BLaER1 treated with 17β-estradiol and CSF1 and Interleukin-3, amounts not matched to agents 10 nM and 100 nM (cell line): ENCODE measurements at regions not wholly inside any gene's neighbourhood (a gene's known extent, or its start where the extent isn't known, plus 50 kb on each side); places are given as distances from the start of the nearest gene placed in this dataset.
A peak's percentile ranks its signal among the peaks of the same experiment; 100 is the strongest.
"Not testable (repeated sequence)": the region's sequence is repeated elsewhere in the genome, so short reads cannot be mapped to it uniquely, and the experiment has no call there.

Source experiments
- H3K27ac ChIP-seq, 11 experiments: shearing (Covaris generic); formaldehyde crosslinking; 2 replicates each; pipeline ENCODE4 v1.8.1; 2022
- H3K27me3 ChIP-seq, 11 experiments: shearing (Covaris generic); formaldehyde crosslinking; 2 replicates each; pipeline ENCODE4 v1.8.1; 2022
- H3K36me3 ChIP-seq, 11 experiments: shearing (Covaris generic); formaldehyde crosslinking; 2 replicates each; pipeline ENCODE4 v1.8.1; 2022
- H3K4me1 ChIP-seq, 10 experiments: shearing (Covaris generic); formaldehyde crosslinking; 2 replicates each; pipeline ENCODE4 v1.8.1; 2022
- H3K4me2 ChIP-seq, 11 experiments: shearing (Covaris generic); formaldehyde crosslinking; 2 replicates each; pipeline ENCODE4 v1.8.1; 2022
- H3K4me3 ChIP-seq, 10 experiments: shearing (Covaris generic); formaldehyde crosslinking; 2 replicates each; pipeline ENCODE4 v1.8.1; 2022
- H3K9ac ChIP-seq, 11 experiments: shearing (Covaris generic); formaldehyde crosslinking; 2 replicates each; pipeline ENCODE4 v1.8.1; 2022
- H3K9me3 ChIP-seq, 11 experiments: shearing (Covaris generic); formaldehyde crosslinking; replicated peaks in 1 of 11; 2 replicates each; pipeline ENCODE4 v1.8.1; 2022
- H4K20me1 ChIP-seq, 11 experiments: shearing (Covaris generic); formaldehyde crosslinking; 2 replicates each; pipeline ENCODE4 v1.8.1; 2022
- Cebpa-rat ChIP-seq, 11 experiments: shearing (Covaris generic); IDR thresholded peaks; 2 replicates each; pipeline ENCODE4 v1.8.1; 2022

DNA sequence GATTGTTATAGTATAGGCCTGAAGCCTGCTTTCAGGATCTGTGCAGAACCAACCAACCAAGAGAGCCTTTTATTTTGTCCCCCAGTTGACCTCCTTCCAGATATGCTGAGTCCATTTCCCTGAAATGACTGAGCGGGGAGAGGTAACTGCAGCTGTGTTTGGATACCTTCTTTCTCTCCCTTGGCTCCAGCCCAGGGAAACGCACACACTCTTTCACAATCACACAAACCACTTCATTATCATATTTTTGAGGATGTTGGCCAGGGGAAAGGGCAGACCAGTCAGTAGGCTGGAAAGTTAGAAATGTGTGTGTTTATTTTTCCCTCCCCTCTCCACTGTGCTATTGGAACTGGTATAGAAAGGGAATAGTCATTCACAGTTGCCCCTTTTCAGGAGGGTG is 417.7 kb upstream of the TBL1XR1 start:
- peak; percentile 43 to 89 (median 61); a peak in 16 of 22 replicates for TF ChIP-seq Cebpa-rat (IDR thresholded peaks at IDR 0.05)
- Histone ChIP-seq H3K9ac (peak overlapping the region in 5 of 11 experiments; percentile 41 to 66 (median 62); a peak in 7 of 22 replicates), H3K4me1 (peaks cover 5 to 59% (median 31%) of the 10 kb centered on the region in 10 experiments; a peak in 18 of 20 replicates), H4K20me1 (no peaks in the 10 kb centered on the region), H3K27me3 (no peaks in the 10 kb centered on the region), H3K36me3 (peaks cover 0 to 5% (median 0%) of the 10 kb centered on the region in 11 experiments; a peak in 1 of 22 replicates), H3K4me3 (no peak overlapping the region), H3K4me2 (peak overlapping the region; percentile 23 to 86 (median 70); a peak in 21 of 22 replicates), H3K9me3 (peaks cover 0 to 72% (median 33%) of the 10 kb centered on the region in 11 experiments; a peak in 18 of 22 replicates), H3K27ac (peak overlapping the region in 8 of 11 experiments; percentile 11 to 85 (median 72); a peak in 13 of 22 replicates)

DNA sequence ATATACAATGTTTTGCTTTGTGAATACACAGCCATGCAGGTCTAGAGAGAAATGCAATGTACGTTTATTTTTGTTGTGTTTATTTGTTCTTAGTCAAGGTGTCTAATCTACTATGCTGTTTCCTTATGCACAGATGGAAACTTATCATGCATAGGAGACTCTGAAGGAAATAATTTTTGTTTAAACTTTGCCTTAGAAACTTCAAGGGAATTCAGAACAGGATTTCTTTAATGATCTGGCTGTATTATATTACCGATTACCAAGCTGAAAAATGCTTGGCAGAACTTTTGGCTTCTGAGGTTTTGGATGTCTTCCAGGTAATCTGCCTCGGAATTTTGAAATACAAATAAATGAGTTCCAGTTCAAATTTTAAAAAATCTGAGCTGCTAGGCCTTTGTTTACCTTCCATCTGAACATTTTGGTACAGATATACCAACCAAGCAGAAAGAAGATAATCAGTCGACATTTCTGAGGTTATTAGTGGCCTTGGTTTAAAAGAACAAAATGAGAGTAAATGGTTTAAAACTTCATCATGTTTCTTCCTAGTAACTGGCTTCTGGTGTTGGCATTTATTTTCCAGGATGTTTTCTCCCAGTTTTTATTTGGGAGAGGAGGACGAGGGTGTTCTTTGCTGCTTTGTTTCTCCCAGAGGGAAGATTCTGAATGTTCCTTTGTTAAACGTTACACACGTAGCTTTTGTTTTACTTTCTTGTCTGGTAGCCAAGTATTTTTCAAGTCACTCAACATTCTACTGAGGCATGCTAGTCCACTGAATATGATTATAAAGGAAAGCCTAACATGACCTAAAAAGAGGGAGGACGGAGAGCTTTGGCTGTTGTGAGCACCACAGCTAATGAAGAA is 421.8 kb upstream of the TBL1XR1 start:
- Histone ChIP-seq H3K9me3 (peaks cover 0 to 75% (median 33%) of the 10 kb centered on the region in 11 experiments; a peak in 17 of 22 replicates), H3K4me3 (no peak overlapping the region), H4K20me1 (no peaks in the 10 kb centered on the region), H3K4me2 (peak overlapping the region in 4 of 11 experiments; percentile 1 to 28 (median 14); a peak in 4 of 22 replicates), H3K27me3 (no peaks in the 10 kb centered on the region), H3K9ac (no peak overlapping the region), H3K4me1 (peaks cover 19 to 62% (median 34%) of the 10 kb centered on the region in 10 experiments), H3K27ac (peak overlapping the region in 2 of 11 experiments; percentile 6 to 13; a peak in 2 of 22 replicates), H3K36me3 (peaks cover 0 to under 1% (median 0%) of the 10 kb centered on the region in 11 experiments; a peak in 1 of 22 replicates)
- TF ChIP-seq Cebpa-rat (IDR thresholded peaks at IDR 0.05) = no peak

DNA sequence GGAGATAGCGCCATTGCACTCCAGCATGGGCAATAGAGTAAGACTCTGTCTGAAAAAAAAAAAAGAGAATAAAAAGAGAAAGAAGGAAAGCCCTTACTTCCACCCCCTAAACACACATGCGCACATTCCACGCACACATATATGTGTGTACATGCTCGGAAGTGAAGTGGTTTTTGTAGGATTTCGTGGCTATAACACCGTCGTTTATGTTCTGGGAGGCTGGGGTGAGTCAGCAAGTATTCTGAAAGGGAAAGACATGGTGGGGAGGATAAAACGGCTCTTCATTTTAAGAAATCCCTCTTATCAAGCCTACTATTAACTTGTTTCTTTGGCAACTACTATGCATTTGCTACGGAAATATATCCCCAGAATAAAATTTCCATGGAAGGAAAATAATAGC is 422.8 kb upstream of the TBL1XR1 start:
- Histone ChIP-seq H3K9ac (no peak overlapping the region), H3K27ac (no peak overlapping the region), H3K4me1 (peaks cover 25 to 58% (median 32%) of the 10 kb centered on the region in 10 experiments), H3K4me2 (no peak overlapping the region; a peak in 1 of 22 replicates), H3K27me3 (no peaks in the 10 kb centered on the region), H4K20me1 (no peaks in the 10 kb centered on the region), H3K36me3 (peaks cover 0 to 9% (median 0%) of the 10 kb centered on the region in 11 experiments; a peak in 4 of 22 replicates), H3K9me3 (peaks cover 7 to 78% (median 39%) of the 10 kb centered on the region in 11 experiments; a peak in 20 of 22 replicates), H3K4me3 (no peak overlapping the region)
- no peak for TF ChIP-seq Cebpa-rat (IDR thresholded peaks at IDR 0.05)

DNA sequence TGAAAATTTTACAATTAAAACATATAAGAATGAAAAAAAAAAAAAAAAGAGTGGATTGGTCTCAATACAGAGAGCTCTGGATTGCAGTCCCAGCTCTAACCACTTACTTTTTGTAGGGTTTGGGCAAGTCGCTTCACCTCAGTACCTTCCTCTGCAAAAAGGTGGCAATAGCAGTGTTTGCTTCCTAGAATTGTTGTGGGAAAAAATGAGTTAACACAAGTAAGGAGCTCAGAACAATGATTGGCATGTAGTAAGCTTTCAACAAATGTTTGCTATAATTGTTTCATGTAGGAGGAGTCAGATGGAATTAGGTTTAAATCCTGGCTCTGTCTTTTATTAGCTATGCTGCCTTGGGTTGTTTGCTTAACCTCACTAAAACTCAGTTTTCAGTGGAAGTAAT is 425.2 kb upstream of the TBL1XR1 start:
- Histone ChIP-seq H3K27me3 (no peaks in the 10 kb centered on the region), H3K4me1 (peaks cover 14 to 39% (median 23%) of the 10 kb centered on the region in 10 experiments; a peak in 19 of 20 replicates), H3K36me3 (peaks cover 0 to 20% (median 0%) of the 10 kb centered on the region in 11 experiments; a peak in 5 of 22 replicates), H3K9me3 (peaks cover 29 to 92% (median 51%) of the 10 kb centered on the region in 11 experiments), H3K4me2 (peak overlapping the region in 2 of 11 experiments; percentile 18 to 31; a peak in 1 of 22 replicates), H4K20me1 (no peaks in the 10 kb centered on the region), H3K4me3 (no peak overlapping the region), H3K9ac (no peak overlapping the region), H3K27ac (no peak overlapping the region)
- no peak for TF ChIP-seq Cebpa-rat (IDR thresholded peaks at IDR 0.05)

- TF ChIP-seq Cebpa-rat (IDR thresholded peaks at IDR 0.05) = no peak
- H3K4me1 ChIP-seq = peaks cover 14 to 39% (median 23%) of the 10 kb centered on the region in 10 experiments; a peak in 19 of 20 replicates
- H3K9ac ChIP-seq = no peak overlapping the region
- no peaks in the 10 kb centered on the region for H4K20me1 ChIP-seq
- peaks cover 0 to 21% (median 0%) of the 10 kb centered on the region in 11 experiments; a peak in 5 of 22 replicates for H3K36me3 ChIP-seq
- H3K27ac ChIP-seq = peak overlapping the region in 1 of 11 experiments; percentile 21; a peak in 1 of 22 replicates
- H3K4me3 ChIP-seq = no peak overlapping the region
- H3K9me3 ChIP-seq = peaks cover 35 to 92% (median 57%) of the 10 kb centered on the region in 11 experiments
- H3K4me2 ChIP-seq = peak overlapping the region in 8 of 11 experiments; percentile 4 to 41 (median 31); a peak in 14 of 22 replicates
- H3K27me3 ChIP-seq = no peaks in the 10 kb centered on the region
Observed at GRCh38 chr3:177622982-177623617, 425.8 kb upstream of the TBL1XR1 start.

DNA sequence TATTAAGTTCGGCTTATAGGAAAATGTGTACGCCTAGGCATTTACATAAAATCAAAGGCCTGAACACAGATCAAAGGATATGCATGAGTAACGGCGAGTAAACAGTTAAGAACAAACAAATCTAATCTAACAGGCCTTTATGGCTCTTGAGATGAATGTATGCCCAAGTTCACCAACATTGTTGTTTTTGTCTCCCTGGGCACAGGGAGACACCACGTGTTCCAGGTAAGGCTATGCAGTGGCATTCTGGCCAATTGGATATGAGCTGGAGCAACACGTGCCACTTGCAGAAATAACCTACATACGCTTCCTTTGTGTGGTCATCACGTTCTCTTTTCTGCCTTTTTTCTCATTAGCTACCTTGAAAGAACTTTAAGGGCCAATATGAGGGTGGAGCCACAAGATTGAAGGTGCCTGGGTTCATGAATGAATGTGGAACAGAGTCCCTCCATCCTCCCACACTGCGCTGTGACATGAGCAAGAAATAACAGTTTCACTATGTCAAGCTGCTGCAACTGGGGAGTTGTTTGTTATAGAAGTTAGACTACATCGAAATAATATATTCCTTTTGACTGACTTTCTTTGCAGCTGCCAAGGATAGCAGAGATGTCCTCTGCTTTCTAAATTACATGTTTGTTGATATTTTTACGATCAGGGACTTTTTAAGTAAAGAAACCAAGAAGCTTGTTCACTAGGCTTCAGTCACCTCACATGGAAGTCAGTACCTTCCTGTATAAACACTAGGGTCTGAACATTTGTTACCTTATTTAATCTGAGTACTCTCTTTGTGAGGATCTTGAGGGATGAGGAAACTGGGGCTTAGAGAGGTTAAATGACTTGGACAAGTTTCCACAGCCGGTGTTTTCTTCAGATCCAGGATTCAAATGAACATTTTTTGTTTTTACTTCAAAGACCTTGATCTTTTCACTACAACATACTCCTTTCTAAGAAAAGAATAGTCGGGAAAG is 427.5 kb upstream of the TBL1XR1 start:
- Histone ChIP-seq H3K36me3 (peaks cover 0 to 21% (median 0%) of the 10 kb centered on the region in 11 experiments; a peak in 5 of 22 replicates), H3K27ac (no peak overlapping the region), H3K9me3 (peaks cover 43 to 96% (median 71%) of the 10 kb centered on the region in 11 experiments), H3K4me2 (peak overlapping the region in 10 of 11 experiments; percentile 3 to 42 (median 22); a peak in 12 of 22 replicates), H4K20me1 (no peaks in the 10 kb centered on the region), H3K4me1 (peaks cover under 1 to 37% (median 26%) of the 10 kb centered on the region in 10 experiments; a peak in 18 of 20 replicates), H3K9ac (no peak overlapping the region), H3K4me3 (no peak overlapping the region; a peak in 2 of 20 replicates), H3K27me3 (no peaks in the 10 kb centered on the region)
- no peak for TF ChIP-seq Cebpa-rat (IDR thresholded peaks at IDR 0.05)

DNA sequence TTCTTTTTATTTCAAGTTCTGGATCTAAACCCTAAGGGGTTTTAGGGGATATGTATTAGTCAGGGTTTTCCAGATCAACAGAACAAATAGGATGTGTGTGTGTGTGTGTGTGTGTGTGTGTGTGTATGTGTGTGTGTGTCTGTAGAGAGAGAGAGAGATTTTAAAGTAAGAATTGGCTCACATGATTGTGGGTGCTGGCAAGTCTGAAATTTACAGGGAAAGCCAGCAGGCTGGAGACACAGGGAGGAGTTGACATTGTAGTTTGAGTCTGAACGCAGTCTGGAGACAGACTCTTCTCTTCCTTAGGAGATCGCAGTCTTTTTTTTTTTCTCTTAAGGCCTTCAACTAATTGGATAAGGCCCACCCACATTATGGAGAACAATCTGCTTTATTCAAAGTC is 428.8 kb upstream of the TBL1XR1 start:
- Histone ChIP-seq H3K4me1 (peaks cover 0 to 37% (median 24%) of the 10 kb centered on the region in 10 experiments; a peak in 18 of 20 replicates), H4K20me1 (no peaks in the 10 kb centered on the region), H3K27ac (no peak overlapping the region), H3K27me3 (no peaks in the 10 kb centered on the region), H3K4me2 (no peak overlapping the region), H3K9ac (no peak overlapping the region), H3K9me3 (peaks cover 45 to 97% (median 76%) of the 10 kb centered on the region in 11 experiments), H3K36me3 (peaks cover 0 to 21% (median 0%) of the 10 kb centered on the region in 11 experiments; a peak in 5 of 22 replicates), H3K4me3 (no peak overlapping the region)
- no peak for TF ChIP-seq Cebpa-rat (IDR thresholded peaks at IDR 0.05)

- not testable (repeated sequence) for H3K27ac ChIP-seq, H4K20me1 ChIP-seq, H3K27me3 ChIP-seq, H3K4me3 ChIP-seq, H3K9ac ChIP-seq
- Histone ChIP-seq H3K4me1 (peaks cover 0 to 32% (median 20%) of the 10 kb centered on the region in 10 experiments; a peak in 18 of 20 replicates), H3K36me3 (peaks cover 0 to 23% (median 0%) of the 10 kb centered on the region in 11 experiments; a peak in 5 of 22 replicates), H3K4me2 (peak overlapping the region in 6 of 11 experiments; percentile 6 to 43 (median 12); a peak in 6 of 22 replicates), H3K9me3 (peaks cover 45 to 99% (median 94%) of the 10 kb centered on the region in 11 experiments)
Observed at GRCh38 chr3:177628095-177628719, 430.9 kb upstream of the TBL1XR1 start.
